ENCODE measurements at regions not wholly inside any gene's neighbourhood (a gene's known extent, or its start where the extent isn't known, plus 50 kb on each side); places are given as distances from the start of the nearest gene placed in this dataset.
"Not testable (repeated sequence)": the region's sequence is repeated elsewhere in the genome, so short reads cannot be mapped to it uniquely, and the experiment has no call there.

DNA sequence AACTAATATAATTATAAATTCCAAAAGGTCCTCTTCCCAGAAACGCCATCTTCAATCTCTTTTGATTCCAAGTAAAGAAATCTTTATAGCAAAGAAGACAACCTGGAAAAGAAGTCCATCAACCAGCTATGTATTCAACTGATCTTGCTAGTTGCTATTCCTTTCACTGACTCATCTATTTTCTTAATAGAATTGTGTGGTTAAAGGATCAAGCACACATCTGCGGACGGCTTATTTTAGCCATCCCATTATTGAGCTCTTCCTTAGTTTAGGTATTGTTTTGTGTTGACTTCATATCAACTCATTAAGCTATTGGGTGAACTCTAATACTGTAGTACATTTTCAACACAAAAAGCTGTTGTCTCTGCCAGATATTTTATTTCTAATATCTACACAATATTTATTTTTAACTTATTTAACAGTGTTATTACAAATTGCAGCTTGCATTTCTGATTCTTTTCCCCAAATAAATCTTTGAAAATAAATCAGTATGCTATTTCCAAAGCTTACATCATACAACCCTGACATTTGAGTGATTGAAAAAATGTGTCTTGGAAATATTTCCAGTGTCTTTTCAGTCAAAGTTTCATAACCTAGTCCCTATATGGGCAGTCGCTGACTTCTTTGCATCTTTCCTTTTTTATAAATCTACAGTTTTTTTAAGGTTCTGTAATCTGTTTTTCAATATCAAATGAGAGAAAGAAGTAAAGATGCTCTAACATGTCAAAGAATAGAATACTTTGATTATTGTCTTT, 158.8 kb upstream of the SPRY2 start:
- no peak for DNase-seq (ENCODE audit: low spot score)

DNA sequence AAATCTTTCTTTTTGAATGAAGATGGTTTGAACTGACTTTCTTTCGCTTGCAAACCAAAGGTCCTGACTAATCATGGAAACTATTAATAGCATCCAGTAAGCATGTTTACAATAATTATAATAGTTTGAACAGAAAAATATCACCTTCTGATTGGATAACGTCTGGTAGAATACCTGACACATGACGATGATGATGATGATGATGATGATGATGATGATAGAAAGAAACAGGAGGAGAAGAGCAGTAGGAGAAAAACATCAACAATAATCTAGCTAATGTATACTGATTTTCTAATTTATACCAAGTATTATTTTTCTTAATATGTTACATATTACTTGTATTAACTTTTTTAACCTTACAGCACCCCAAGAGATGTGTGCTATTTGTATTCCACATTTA, 157.5 kb upstream of the SPRY2 start:
- no peak for DNase-seq (ENCODE audit: low spot score)

DNA sequence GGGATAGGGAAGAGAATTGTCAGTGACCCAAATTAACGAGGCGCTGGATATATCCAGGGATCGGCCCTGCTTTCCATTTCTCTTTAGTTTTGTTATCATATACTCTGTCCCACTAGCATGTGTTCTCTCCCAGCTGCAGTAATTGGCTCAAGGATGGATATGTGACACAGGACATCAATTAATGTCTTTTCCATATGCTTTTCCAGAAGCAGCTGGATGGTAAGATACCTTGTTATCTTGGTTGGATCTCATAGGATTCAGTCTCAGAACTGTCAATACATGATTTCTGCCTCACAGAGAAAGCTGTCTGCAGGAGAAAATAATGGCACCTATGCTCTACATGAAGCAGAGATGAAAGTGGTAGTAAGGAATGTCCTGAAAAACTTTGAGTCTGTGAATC, 157.1 kb upstream of the SPRY2 start:
- no peak for DNase-seq (ENCODE audit: low spot score)

DNA sequence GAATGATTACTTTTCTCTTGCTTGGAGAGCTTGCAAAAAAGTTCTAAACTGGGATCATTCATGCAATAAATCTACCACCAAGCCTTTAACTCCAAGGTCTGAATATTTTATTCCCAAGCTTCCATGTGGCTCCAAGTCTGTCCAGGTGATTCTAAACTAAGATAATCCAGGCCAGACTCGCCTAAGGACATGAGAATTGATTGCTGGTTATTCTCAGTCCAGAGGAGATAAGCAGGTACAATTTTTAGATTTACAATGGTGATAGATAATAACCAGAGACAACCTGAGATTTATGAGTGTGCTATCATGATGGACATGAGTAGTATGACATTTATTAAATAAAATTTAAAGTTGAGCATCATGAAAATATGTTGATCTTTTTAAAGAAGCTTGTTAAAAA, 156.5 kb upstream of the SPRY2 start:
- DNase-seq (ENCODE audit: low spot score) = no peak

DNA sequence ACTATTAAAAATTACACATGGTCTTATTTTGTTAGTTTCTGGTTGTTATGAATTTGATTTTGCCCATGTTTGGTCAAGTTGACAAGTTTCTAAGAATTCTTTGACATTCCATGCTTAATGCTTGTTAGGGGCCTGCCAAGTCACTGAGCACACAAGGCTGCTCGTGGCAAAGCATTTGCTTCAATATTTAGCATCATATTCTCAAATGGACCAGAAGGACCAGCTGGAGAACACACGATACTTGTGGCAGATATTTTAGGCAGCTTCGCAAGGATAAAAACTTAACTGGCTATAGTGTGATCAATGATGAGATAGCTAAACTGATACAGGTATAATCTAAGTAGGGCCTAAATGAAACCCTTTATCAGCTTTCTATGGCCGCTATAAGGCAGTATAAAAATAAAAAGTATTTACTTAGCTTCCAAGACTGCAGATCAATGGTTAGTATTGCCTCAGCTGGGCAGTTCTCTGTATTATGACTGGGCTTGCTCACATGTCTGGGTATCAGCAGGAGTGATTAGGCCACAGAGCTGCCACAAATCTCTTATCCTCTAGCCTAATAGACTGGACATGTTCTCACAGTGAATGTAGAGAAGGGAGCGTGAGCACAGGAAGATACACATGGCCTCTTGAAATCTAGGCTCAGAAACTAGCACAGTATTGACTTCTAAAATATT, 155.9 kb upstream of the SPRY2 start:
- DNase-seq (ENCODE audit: low spot score) = no peak

DNA sequence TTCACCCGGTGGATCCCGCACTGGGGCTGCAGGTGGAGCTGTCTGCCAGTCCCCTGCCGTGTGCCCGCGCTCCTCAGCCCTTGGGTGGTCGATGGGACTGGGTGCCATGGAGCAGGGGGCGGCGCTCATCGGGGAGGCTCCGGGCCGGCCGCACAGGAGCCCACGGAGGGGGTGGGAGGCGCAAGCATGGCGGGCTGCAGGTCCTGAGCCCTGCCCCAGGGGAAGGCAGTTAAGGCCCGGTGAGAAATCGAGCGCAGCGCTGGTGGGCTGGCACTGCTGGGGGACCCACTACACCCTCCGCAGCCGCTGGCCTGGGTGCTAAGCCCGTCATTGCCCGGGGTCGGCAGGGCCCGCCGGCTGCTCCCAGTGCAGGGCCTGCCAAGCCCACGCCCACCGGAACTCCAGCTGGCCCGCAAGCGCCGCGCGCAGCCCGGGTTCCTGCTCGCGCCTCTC, 149.6 kb upstream of the SPRY2 start:
- not testable (repeated sequence) for DNase-seq (ENCODE audit: low spot score)

DNA sequence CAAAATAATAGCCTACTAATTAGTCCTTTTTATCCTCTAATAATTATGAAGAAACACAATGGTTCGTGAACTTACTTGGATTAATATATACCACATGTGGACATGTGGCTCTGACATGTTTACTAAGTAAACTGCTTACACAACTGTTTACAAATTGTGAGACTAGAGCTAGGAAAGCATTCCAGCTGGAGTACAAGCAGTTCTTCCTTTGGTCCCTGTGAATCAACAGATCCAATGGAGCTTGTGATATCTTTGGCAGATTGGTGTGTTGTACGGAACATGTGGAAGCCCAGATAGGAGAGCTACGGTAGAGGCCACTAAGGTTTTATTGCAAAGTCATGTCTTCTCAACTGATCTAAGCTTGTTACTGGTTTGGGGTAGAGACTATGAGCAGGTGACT, 145.5 kb upstream of the SPRY2 start:
- DNase-seq (ENCODE audit: low spot score) = no peak

DNA sequence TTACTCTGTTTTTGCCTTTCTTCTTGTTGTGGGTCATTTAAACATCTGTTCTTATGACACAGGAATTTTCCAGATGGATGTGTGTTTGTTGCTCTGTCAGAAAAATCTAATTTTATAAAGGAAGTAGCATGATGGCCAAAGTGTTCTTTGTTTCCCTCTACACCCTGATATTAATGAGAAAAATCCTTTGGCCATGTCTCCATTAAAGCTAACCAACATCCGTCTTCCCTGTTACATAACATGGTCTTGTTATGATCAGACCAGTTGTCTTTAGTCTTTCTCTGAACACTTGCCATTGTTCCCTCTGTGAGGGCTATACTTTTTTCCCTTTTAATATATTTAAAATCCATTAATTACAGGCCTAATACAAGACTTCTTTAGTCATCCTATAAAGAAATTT, 142.2 kb upstream of the SPRY2 start:
- no peak for DNase-seq (ENCODE audit: low spot score)

DNA sequence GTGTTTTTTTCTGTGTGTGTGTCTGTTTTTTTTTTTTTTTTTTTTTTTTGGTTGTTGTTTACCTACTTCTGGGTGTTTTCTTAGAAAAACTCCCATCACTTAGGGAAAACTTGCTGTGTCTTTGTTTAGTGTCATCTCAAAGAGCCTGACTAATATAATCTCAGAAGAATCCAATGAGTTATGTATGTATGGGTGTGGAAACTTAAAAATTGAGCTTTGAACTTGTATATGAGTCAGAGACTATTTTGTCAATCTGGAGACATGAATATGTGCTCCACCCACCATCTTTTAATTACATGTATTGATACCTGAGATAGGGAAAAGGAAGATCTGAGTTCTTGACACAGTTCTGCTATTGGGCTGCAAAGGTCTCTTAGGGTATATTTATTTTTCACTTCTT, 140.7 kb upstream of the SPRY2 start:
- DNase-seq (ENCODE audit: low spot score) = no peak

DNA sequence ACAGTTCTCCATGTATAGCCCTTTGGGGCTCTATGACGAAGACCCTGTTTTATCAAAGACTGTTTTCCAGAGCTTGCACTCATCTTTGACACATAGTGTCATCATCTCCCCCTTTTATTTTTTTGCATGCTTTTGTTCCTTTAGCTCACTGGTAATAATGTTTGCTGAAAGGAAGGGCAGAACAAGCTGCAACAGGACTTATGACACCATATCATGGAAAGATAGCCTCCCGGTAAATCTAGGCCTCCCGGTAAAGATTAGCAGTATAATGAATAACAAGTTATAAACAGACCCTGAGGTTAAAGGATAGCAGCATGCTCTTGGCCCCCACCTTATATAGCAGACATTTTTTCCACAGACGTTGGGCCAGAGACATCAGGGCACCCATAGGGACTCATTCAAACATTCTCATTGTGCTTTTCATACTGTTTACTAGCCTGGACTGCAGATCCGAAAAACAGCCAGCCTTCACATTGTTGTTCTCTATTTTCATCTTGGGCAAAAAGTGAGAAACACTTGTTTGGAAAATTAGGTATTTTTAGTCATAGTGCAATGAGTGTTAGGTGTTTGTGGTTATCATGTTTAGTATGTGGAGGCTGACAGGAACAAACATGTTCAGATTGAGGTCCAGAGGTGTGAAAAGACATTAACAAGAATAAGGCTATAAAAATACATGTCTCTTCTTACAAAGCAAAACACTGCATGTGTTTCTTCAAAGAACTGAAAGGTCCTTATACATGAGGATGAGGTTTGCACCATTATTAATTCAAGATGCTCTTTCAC, 136.9 kb upstream of the SPRY2 start:
- DNase-seq (ENCODE audit: low spot score) = no peak

DNA sequence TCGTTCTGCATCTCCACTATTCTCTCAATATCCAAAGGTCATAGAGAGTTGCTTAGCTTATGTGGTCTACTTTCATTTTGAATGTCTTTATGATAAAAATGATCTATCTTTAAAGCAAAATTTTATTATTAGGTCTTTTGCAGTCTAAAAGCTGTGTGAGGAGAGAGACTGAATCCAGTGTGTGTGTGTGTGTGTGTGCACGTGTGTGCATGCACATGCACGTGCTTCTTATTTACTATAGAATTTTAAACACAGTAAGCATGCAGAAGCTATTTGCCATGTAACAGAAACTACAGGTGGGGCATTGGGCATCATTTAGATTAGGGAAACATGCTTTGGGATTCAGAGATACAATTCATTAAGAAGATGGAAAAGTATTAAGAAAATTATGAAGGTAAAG, 136.0 kb upstream of the SPRY2 start:
- no peak for DNase-seq (ENCODE audit: low spot score)

DNA sequence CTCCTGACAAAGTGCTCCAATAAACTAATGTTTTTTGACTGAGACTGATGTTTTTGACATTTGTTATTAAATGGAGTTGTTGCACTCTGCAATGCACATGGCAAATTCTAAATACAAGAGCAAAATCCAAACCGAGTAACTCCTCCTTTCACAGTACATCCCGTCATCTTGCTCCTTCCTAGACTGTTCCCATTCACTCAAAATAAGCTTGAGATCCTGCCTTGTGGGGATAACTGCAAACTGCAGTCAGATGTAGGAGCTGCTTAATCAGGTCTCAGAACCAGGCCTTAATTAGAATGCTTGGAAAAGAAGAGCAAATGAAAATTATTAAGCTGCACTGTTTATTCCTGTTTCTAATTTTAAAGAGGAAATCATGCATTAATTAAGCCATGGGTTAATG, 134.8 kb upstream of the SPRY2 start:
- no peak for DNase-seq (ENCODE audit: low spot score)

DNA sequence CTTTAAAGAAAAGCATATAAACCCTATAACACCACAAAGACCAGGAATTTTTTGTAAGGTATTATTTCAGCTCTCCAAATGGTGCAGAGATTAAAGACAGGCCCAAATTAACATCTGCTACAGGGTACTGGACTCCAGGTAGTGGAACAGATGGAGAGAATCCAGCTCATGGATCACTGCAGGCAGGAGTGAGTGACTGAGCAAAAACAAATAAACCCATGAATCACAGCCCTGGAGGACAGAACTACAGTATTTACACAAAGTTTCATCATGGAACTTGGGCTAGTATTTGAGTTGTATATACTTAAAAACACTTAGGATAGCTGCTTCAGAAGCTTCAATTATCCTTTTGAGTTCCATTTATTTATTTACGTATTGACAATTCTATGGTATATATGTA, 132.8 kb upstream of the SPRY2 start:
- DNase-seq (ENCODE audit: low spot score) = peak; percentile 63

DNA sequence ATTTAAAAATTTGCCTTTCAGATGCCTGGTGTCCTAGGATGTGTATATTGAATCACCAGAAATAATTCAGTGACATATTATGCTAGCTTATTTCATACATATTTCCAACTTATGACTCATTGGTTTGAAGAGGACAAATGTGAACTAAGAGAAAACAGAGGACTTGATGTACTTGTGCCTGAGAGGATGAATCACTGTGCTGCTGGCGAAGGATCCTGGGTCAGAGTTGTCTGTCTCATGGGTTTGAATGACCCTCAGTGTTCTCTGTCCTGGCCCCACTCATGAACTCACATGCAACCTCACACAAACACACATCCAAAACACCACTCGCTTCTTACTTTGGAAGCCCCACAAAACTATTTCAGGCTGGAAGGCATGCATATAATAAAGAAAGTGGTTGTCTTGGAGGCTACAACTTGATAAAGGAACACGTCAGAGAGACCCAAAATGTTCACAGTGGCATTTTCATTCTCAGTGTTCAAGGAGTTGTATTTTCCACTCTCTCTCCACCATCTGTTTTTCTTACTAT, 129.0 kb upstream of the SPRY2 start:
- DNase-seq (ENCODE audit: low spot score) = peak; percentile 39

DNA sequence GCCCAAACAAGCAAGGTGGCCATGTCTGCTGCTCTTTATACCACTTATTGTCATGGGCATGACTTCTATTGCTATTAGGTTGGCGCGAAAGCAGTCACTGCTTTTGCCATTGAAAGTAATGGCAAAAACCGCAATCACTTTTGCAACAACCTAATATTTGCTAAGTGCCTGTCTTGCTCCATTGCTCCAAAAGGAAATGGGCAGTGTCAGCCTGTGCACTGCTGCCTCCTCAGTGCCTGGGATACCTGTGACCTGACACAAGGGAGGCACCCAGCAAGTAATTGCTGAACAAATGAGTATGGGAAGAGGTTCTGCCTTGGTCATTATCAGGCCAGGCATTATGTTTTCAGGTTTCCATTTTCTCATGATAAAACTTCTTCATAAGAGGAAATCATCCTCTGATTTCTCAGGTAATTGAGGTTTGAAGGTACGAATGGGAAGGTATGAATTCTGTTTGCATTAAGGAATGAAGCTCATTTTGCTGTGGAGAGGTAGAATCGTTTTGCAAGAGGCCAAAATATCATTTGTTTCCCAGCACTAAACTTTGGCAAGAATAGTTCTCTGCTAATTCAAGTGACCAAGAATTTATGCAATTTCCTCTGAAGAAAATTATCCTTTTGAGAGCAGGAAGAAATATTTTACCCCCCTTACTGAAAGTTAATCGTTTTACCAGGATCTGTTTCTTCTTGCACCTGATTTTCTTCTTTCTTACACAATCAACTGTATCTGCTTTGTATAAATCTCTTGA, 128.4 kb upstream of the SPRY2 start:
- no peak for DNase-seq (ENCODE audit: low spot score)

DNA sequence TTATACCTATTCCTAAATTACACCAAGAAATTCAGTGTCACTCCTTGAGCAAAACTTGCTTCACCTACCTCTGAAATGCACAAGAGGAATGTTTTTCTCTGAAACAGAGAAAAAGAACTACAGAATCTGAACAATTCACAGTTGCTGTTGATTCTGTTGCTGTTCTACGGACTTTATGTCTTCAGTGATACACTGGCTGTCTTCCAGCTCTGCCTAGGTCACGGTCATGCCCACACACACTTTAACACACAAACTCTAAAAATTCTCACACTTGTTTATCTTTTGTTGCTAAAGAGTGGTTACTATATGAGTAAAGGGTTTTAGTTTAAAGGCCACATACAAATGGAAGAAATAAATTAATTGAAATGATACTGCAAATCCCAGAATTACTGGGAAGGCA, 124.4 kb upstream of the SPRY2 start:
- no peak for DNase-seq (ENCODE audit: low spot score)

DNA sequence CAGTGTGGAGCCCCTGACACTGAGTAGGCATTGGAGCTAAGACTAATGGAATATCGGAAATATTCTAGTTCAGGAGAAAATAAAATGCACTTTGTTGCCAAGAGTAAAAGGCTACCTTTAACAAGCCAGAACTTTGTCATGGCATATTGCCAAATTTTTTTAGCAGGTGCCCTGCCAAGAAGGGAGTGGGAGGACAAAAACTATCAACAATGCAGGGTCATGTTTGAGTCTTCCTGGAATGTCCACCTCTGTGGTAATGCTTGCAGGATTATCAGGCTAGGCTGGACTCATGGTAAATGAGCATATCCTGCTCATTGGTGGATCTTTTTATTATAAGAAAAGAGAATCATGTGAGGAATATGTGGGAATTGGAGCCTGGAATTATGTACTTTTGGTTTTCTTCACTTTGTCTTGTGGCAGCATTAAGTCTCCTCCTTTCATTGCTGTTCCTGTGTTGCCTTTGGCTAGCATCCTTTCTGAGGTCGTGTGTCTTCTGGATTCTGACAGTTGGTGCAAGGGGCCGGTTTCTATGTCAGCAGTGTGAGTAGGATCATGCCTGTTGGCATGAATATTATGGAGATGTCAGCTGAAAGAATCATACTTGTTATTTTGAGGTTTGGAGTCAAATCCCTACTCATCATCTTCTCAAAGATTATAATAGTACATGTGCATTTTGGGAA, 122.9 kb upstream of the SPRY2 start:
- no peak for DNase-seq (ENCODE audit: low spot score)

DNA sequence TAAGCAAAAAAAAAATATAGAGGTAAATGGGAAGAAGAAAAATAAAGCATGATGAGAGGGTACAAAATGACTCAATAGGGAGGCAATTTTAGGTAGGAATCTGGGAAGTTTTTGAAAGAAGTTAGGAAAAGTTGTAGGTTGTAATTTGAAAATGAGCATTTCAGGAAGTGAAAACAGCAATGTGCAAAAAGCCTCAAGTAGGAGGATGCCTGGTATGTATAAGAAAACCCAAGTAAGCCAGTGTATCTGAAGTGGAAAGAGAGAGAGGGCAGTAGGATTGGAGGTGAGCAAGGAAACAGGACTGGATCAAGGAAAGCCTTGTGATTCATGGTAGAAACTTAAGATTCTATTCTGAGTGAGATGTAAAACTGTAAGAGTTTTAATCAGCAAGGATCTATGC, 121.6 kb upstream of the SPRY2 start:
- no peak for DNase-seq (ENCODE audit: low spot score)

DNA sequence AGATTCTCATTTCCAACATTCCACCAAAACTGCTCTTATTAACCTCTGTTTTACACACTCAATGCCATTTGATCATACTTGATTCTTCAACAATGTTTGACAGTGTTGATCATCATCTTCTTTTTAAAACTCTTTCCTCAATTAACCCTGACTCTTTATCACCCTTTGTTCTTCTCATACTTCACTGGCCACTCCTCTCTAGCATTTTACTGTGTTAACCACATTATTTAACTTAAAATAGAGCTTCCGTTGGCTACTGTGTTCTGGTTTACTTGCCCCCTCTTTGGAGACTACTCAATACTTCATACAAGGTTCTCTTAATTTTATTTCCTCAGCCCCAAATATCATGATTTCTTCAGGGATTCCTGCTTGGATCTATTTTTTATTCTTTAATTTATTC, 121.1 kb upstream of the SPRY2 start:
- DNase-seq (ENCODE audit: low spot score) = no peak

DNA sequence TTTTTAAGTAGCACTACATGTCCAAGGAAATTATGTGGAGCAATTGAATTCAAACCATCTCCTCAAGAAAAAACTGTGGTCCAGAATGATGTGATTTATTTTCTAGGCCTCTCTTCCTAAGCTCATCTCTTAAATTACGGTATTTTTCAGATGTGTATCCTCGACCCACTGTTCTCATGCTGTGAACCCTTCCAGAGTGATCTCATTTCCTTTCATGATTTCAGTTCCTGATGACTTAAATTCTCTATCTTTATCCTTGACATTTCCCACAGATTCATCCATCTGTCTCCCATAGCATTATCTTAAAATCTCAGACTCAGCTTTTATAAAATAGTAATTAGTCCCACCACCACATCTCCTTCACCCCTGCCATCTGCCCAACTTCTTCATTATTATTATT, 117.6 kb upstream of the SPRY2 start:
- DNase-seq (ENCODE audit: low spot score) = no peak

DNA sequence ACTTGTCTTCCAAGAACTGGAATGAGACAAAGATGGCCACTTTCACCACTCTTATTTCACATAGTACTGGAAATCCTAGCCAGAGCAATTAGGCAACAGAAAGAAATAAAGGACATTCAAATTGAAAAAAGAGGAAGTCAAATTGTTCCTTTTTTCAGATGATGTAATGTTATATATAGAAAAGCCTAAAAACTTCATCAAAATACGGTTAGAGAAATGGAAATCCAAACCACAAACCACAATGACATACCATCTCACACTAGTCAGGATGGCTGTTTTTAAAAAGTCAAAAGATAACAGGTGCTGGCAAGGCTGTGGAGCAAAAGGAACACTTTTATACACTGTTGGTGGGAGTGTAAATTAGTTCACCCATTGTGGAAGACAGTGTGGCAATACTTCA, 113.3 kb upstream of the SPRY2 start:
- peak; percentile 17 for DNase-seq (ENCODE audit: low spot score)

DNA sequence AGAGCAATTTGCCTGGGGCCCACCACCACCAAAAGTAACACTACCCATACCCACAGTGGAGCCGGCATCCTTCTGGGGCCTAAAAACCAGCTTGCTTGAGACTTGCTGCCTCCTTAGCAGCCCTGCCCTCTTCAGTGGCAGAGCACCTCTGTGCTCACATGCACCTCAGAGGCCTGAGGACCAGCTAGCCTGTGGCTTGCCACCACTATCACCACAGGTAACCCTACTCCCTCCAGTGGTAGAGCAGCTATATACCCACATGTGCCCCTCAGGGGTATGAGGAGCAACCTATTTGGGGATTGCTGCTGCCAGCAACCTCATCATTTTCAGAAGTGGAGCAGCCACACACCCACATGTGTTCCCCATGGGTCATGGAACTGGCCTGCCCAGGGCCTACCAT, 111.4 kb upstream of the SPRY2 start:
- no peak for DNase-seq (ENCODE audit: low spot score)
